ENCODE measurements at regions not wholly inside any gene's neighbourhood (a gene's known extent, or its start where the extent isn't known, plus 50 kb on each side); places are given as distances from the start of the nearest gene placed in this dataset.

DNA sequence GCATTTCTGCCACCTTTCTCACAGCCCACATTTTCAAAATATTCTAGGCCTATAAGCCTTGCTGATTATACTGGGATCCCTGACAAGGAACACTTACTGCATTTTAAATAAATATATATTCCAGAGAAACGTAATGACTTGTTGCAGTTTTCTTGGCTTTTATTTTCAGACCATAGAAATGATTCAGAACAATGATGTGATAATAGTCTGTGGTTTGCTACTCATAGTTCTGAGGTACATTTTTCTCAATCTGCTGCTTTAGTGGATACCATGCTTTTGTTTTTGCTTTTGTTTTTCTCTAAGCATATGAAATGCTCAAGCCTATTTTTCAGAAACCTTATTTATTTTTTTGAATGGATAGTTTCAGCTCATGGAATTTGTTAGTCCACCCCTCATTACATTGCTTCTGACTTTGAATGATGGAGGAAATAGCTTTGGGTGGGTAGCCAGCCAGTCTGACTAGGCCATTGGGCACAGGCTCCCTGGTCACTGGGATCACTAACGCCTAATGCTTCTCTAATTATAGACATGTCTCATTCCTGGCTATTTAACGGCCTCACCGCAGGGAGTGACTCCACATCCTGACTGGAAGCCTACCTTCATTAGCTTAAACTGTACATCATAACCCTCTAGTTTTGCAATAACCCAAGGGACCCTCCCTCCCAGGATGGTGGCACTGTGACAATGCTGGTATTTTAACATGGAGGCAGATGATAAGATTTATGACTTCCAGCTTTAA lies 66.1 kb downstream of the MBL2 start:
- 78 to 86% (median 80%) methylated on average over 4 of the region's 4 CpGs for WGBS, 4 donors
- Histone ChIP-seq H3K36me3 (no peaks in the 10 kb centered on the region), H3K27ac (no peak overlapping the region), H3K27me3 (no peaks in the 10 kb centered on the region), H3K4me1 (no peaks in the 10 kb centered on the region), H3K4me3 (no peak overlapping the region), H3K9me3 (peaks cover 0 to 3% (median 0%) of the 10 kb centered on the region in 12 donors)
- DNase-seq = no peak
- no peak for ATAC-seq
- no peak for TF ChIP-seq POLR2A (IDR thresholded peaks at IDR 0.05)
- no peak for TF ChIP-seq CTCF (IDR thresholded peaks at IDR 0.05)
- intact Hi-C loops (cut with DNase I) = no loop called here
